ENCODE measurements at regions not wholly inside any gene's neighbourhood (a gene's known extent, or its start where the extent isn't known, plus 50 kb on each side); places are given as distances from the start of the nearest gene placed in this dataset.
"Not testable (repeated sequence)": the region's sequence is repeated elsewhere in the genome, so short reads cannot be mapped to it uniquely, and the experiment has no call there.

DNA sequence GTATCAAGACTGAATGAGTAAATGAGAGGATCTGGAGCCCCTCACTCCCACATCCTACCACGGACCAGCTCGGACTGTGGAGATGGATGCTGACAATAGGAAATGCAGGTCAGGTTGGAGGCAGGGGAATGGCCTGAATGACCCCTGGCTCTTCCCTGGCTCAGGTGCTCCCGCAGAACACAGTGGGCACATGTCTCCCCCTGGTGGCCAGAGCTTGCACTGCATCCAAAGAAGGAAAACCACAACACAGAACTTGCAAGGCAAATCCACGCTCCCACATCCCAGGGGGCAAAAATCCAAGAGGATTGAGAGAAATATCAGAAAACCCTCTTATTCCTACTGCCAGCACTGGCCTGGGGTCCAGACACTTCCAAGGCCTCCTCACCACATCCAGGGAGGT, 82.3 kb downstream of the LIMS3 start:
- not testable (repeated sequence) for TF ChIP-seq CTCF, POLR2A (IDR thresholded peaks at IDR 0.05)

Data from thyroid gland (tissue), 4 donors.